ENCODE measurements at regions not wholly inside any gene's neighbourhood (a gene's known extent, or its start where the extent isn't known, plus 50 kb on each side); places are given as distances from the start of the nearest gene placed in this dataset.

DNA sequence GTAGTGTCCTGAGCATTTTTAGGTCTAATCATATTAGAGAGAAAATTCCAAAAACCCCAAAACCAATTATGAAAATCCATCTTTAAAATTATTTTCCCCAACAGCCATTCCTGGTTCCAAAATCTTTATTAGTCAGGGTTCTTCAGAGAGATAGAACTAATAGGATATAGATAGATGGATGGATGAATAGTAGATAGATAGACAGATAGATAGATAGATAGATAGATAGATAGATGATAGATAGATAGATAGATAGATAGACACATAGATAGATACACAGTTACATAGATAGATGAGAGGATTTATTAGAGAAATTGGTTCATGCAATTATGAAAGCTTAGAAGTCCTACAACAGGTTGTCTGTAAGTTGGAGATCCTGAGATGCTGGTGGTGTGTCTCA is 122.7 kb upstream of the POGK start:
- DNase-seq (ENCODE audit: low read depth) = no peak
- no peak overlapping the region for H3K4me3 ChIP-seq (ENCODE audit: low read depth, low read length)
- TF ChIP-seq, protein P1, sequence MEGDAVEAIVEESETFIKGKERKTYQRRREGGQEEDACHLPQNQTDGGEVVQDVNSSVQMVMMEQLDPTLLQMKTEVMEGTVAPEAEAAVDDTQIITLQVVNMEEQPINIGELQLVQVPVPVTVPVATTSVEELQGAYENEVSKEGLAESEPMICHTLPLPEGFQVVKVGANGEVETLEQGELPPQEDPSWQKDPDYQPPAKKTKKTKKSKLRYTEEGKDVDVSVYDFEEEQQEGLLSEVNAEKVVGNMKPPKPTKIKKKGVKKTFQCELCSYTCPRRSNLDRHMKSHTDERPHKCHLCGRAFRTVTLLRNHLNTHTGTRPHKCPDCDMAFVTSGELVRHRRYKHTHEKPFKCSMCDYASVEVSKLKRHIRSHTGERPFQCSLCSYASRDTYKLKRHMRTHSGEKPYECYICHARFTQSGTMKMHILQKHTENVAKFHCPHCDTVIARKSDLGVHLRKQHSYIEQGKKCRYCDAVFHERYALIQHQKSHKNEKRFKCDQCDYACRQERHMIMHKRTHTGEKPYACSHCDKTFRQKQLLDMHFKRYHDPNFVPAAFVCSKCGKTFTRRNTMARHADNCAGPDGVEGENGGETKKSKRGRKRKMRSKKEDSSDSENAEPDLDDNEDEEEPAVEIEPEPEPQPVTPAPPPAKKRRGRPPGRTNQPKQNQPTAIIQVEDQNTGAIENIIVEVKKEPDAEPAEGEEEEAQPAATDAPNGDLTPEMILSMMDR (IDR thresholded peaks at IDR 0.05; ENCODE audit: low read depth, low read length, missing control alignments) = no peak

DNA sequence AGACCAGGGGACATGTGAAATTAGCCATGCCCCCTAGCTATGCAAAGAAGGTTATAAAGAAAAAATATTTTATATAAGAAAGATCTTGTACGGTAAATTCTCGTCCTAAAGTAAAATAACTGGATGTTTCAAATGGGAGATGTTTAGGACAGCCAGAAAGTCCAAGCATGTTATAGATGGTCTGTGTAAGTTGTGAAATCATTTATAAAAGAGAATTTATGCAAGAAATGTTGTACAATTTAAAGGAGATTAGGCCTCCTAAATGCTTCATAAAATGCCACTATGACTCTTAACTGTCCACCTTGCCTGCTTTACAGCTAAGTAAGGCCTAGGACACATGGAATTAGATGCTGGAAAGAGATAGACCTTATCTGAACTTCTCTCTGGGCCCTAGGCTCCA is 118.1 kb upstream of the POGK start:
- TF ChIP-seq, protein P1 (IDR thresholded peaks at IDR 0.05; ENCODE audit: low read depth, low read length, missing control alignments) = no peak
- H3K4me3 ChIP-seq (ENCODE audit: low read depth, low read length) = no peak overlapping the region
- DNase-seq (ENCODE audit: low read depth) = no peak

DNA sequence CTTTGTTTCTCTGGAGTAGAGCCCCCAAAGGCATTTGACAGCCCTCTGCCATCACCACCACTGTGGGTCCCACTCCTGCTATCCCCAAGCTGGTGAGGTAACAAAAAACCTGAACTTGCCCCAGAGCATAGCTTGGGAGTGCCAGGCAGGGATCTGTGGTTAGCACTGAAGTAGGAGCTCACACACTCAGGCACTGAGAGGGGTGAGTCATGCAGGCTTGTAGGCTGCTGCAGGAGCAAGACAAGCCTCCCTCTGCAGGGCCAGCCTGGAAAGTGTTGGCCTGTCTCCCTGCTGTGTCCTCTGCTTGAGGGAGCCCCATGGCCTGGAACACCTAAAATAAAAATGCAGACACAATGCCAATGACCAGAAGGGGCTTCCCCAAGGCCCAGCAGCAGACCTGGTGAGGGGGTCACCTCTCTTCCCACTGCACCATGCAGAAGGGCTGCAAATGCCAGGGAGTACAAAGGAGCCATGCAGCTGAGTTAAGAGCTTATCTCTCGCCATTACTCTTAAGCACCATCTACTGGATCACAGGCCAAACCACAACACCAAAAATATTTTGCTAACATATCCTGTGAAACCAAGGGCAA is 108.9 kb upstream of the POGK start:
- DNase-seq (ENCODE audit: low read depth) = no peak
- TF ChIP-seq, protein P1 (IDR thresholded peaks at IDR 0.05; ENCODE audit: low read depth, low read length, missing control alignments) = peak; percentile 39

DNA sequence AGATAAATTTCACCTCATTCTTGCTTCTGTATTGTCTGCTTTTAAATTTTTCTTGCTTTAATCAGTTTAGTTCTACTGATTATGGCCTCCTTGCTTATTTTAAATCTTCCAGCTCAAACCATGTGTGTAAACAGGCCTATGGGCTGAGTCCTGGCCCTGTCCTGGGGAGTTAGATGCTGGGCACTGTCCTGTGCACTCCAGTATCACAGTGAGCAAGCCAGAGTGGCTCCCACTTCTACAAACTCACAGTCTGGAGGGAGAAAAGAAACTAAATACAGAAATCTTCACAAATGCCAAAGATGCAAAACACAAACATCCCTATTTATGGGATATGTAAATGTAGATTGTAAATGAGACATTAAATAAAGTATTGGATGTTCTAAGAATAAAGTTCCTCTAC is 101.1 kb upstream of the POGK start:
- TF ChIP-seq, protein P1 (IDR thresholded peaks at IDR 0.05; ENCODE audit: low read depth, low read length, missing control alignments) = no peak
- DNase-seq (ENCODE audit: low read depth) = no peak

More for the DNA sequence above, 108.9 kb upstream of the POGK start:
- H3K4me3 ChIP-seq (ENCODE audit: low read depth, low read length) = no peak overlapping the region

DNA sequence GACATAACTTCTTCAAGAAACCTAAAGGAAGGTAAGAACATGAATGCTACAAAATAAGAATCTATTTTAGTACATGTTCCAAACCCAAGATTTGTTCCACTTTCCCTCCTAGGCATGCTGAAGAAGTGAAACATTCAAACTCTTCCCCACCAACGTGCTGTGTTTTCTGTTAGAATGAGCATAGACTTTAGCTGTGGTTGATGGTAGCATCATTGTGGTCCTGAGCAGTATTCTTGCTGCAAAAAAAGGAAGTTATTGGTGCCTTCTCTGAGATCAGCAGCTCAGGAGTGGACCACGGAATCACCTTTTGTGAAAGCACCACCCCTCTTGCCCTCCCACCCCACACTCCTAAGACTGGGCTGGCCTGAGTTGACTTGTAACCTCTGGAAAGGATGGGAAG is 100.4 kb upstream of the POGK start:
- TF ChIP-seq, protein P1 (IDR thresholded peaks at IDR 0.05; ENCODE audit: low read depth, low read length, missing control alignments) = no peak
- DNase-seq (ENCODE audit: low read depth) = no peak
- H3K4me3 ChIP-seq (ENCODE audit: low read depth, low read length) = no peak overlapping the region

More for the DNA sequence above, 101.1 kb upstream of the POGK start:
- H3K4me3 ChIP-seq (ENCODE audit: low read depth, low read length) = no peak overlapping the region

DNA sequence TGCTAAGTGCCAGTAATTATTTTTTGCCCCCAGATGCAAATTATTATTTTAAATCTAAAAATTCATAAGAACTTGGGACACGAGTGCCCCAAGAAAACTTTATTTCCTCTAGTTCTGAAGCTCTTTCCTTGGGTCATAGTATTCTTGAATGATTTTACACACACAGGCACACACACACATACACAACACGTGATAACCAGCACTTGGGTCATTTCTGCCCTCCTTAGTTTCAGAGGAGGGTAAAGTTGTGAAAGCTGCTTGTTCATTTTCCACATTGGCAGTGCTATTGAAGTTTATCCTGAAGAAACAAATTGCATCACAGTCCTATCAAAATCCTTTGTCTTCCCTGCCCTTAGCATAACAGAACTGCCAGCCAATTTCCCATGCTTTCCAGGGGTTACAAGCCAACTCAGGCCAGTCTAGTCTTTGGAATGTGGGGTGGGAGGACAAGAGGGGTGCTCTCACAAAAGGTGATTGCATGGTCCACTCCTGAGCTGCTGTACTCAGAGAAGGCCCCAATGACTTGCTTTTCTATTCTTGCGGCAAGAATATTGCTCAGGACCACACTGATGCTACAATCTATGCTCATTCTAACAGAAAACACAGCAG is 98.5 kb upstream of the POGK start:
- no peak overlapping the region for H3K4me3 ChIP-seq (ENCODE audit: low read depth, low read length)
- TF ChIP-seq, protein P1 (IDR thresholded peaks at IDR 0.05; ENCODE audit: low read depth, low read length, missing control alignments) = no peak
- no peak for DNase-seq (ENCODE audit: low read depth)

DNA sequence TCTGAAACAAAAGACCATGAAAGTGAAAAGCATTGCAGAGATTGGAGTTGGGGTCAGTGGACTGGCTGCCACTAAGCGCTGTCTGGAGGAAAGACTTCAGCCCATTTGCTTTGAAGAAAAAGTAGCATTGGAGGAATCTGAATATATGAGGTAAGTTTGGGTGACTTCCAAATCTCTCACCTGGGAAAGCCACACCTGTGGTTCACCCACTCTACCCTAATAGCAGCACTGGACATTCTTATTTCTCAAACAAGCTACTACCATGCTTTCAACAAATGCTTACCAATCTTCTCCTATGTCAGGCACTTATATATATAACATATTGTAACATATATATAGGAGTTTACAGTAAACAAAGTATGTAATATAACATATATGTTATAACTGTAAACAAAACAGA is 76.0 kb upstream of the POGK start:
- H3K4me3 ChIP-seq (ENCODE audit: low read depth, low read length) = no peak overlapping the region
- TF ChIP-seq, protein P1 (IDR thresholded peaks at IDR 0.05; ENCODE audit: low read depth, low read length, missing control alignments) = no peak
- DNase-seq (ENCODE audit: low read depth) = no peak

Measured in GM12864 (cell line).